22Rv1 (cell line): ENCODE measurements at regions not wholly inside any gene's neighbourhood (a gene's known extent, or its start where the extent isn't known, plus 50 kb on each side); places are given as distances from the start of the nearest gene placed in this dataset.

ENCODE experiments used
- H3K27ac ChIP-seq: fragments of 450-650 bp; 2 replicates; pipeline ENCODE4 v1.5.1; 2017
- CTCF ChIP-seq: fragments of 450-650 bp; IDR thresholded peaks from 2 replicates; pipeline ENCODE4 v1.5.1; 2017; ENCODE audit warnings: mild to moderate bottlenecking
- ZFX ChIP-seq: fragments of 450-650 bp; IDR thresholded peaks from 2 replicates; pipeline ENCODE4 v1.6.1; 2017; ENCODE audit warnings: antibody characterized with exemption, borderline replicate concordance

- TF ChIP-seq CTCF: no peak
- no peak for TF ChIP-seq ZFX
- no peak overlapping the region for H3K27ac ChIP-seq
These were observed 210.6 kb downstream of the ZNF365 start for GRCh38 chr10:62584731-62585130.

GRCh38 chr10:62585211-62585775, 211.1 kb downstream of the ZNF365 start:
- no peak overlapping the region for H3K27ac ChIP-seq
- TF ChIP-seq ZFX (no peak), CTCF (no peak)

GRCh38 chr10:62587011-62587410, 212.8 kb downstream of the ZNF365 start:
- no peak for TF ChIP-seq ZFX
- TF ChIP-seq CTCF: no peak
- no peak overlapping the region for H3K27ac ChIP-seq

GRCh38 chr10:62588116-62588515, 213.9 kb downstream of the ZNF365 start:
- TF ChIP-seq CTCF (no peak), ZFX (no peak)
- H3K27ac ChIP-seq: no peak overlapping the region

- H3K27ac ChIP-seq: no peak overlapping the region
- TF ChIP-seq CTCF (no peak), ZFX (no peak)
These were observed 214.8 kb upstream of the ADO start for GRCh38 chr10:62589689-62590088.

- TF ChIP-seq ZFX: no peak
- no peak for TF ChIP-seq CTCF
- no peak overlapping the region for H3K27ac ChIP-seq
These were observed 214.2 kb upstream of the ADO start for GRCh38 chr10:62590306-62590705.

- no peak overlapping the region for H3K27ac ChIP-seq
- TF ChIP-seq ZFX (no peak), CTCF (peak; percentile 91)
These were observed 210.4 kb upstream of the ADO start for GRCh38 chr10:62594093-62594520.
